ENCODE measurements at regions not wholly inside any gene's neighbourhood (a gene's known extent, or its start where the extent isn't known, plus 50 kb on each side); places are given as distances from the start of the nearest gene placed in this dataset.

GRCh38 chr12:131330106-131330815 lies 376.6 kb downstream of the ADGRD1 start:
- no peak for TF ChIP-seq POLR2AphosphoS5 (IDR thresholded peaks at IDR 0.05; ENCODE audit: low read depth, low read length)
- no peak for TF ChIP-seq FOXP2 (optimal IDR thresholded peaks at IDR 0.05; ENCODE audit: borderline replicate concordance, extremely low read depth, extremely low read length, insufficient read depth)
- TF ChIP-seq REST (IDR thresholded peaks at IDR 0.05; ENCODE audit: insufficient read depth in 1 of 2, low read depth in 2 of 2, low read length in 2 of 2) = no peak
- TF ChIP-seq SIN3A (IDR thresholded peaks at IDR 0.05; ENCODE audit: borderline replicate concordance, insufficient read depth, low read length) = no peak
- no peak for TF ChIP-seq TAF1 (IDR thresholded peaks at IDR 0.05; ENCODE audit: borderline replicate concordance, insufficient read depth, low read length)

- no peak for TF ChIP-seq SIN3A (IDR thresholded peaks at IDR 0.05; ENCODE audit: borderline replicate concordance, insufficient read depth, low read length)
These were observed 377.5 kb downstream of the ADGRD1 start for GRCh38 chr12:131331148-131331750.

- TF ChIP-seq POLR2AphosphoS5 (IDR thresholded peaks at IDR 0.05; ENCODE audit: low read depth, low read length) = no peak
- no peak for TF ChIP-seq SIN3A (IDR thresholded peaks at IDR 0.05; ENCODE audit: borderline replicate concordance, insufficient read depth, low read length)
- no peak for TF ChIP-seq FOXP2 (optimal IDR thresholded peaks at IDR 0.05; ENCODE audit: borderline replicate concordance, extremely low read depth, extremely low read length, insufficient read depth)
- TF ChIP-seq REST (IDR thresholded peaks at IDR 0.05; ENCODE audit: insufficient read depth in 1 of 2, low read depth in 2 of 2, low read length in 2 of 2) = no peak
- TF ChIP-seq TAF1 (IDR thresholded peaks at IDR 0.05; ENCODE audit: borderline replicate concordance, insufficient read depth, low read length) = no peak
These were observed 378.5 kb downstream of the ADGRD1 start for GRCh38 chr12:131332224-131332623.

GRCh38 chr12:131333136-131333535 lies 377.8 kb upstream of the SFSWAP start:
- no peak for TF ChIP-seq REST (IDR thresholded peaks at IDR 0.05; ENCODE audit: insufficient read depth in 1 of 2, low read depth in 2 of 2, low read length in 2 of 2)
- TF ChIP-seq POLR2AphosphoS5 (IDR thresholded peaks at IDR 0.05; ENCODE audit: low read depth, low read length) = no peak
- TF ChIP-seq TAF1 (IDR thresholded peaks at IDR 0.05; ENCODE audit: borderline replicate concordance, insufficient read depth, low read length) = no peak
- TF ChIP-seq FOXP2 (optimal IDR thresholded peaks at IDR 0.05; ENCODE audit: borderline replicate concordance, extremely low read depth, extremely low read length, insufficient read depth) = no peak
- no peak for TF ChIP-seq SIN3A (IDR thresholded peaks at IDR 0.05; ENCODE audit: borderline replicate concordance, insufficient read depth, low read length)

GRCh38 chr12:131333621-131334440 lies 377.1 kb upstream of the SFSWAP start:
- TF ChIP-seq FOXP2 (optimal IDR thresholded peaks at IDR 0.05; ENCODE audit: borderline replicate concordance, extremely low read depth, extremely low read length, insufficient read depth) (no peak), TAF1 (IDR thresholded peaks at IDR 0.05; ENCODE audit: borderline replicate concordance, insufficient read depth, low read length) (no peak), SIN3A (IDR thresholded peaks at IDR 0.05; ENCODE audit: borderline replicate concordance, insufficient read depth, low read length) (no peak), REST (IDR thresholded peaks at IDR 0.05; ENCODE audit: insufficient read depth in 1 of 2, low read depth in 2 of 2, low read length in 2 of 2) (no peak), POLR2AphosphoS5 (IDR thresholded peaks at IDR 0.05; ENCODE audit: low read depth, low read length) (no peak)

Measured in PFSK-1 (cell line).